Testis (tissue), 2 donors: ENCODE measurements at regions not wholly inside any gene's neighbourhood (a gene's known extent, or its start where the extent isn't known, plus 50 kb on each side); places are given as distances from the start of the nearest gene placed in this dataset.

ENCODE experiments used
- POLR2A ChIP-seq: fragments of 450-650 bp; IDR thresholded peaks from one replicate; pipeline ENCODE4 v1.6.1; 2017; ENCODE audit warnings: antibody characterized with exemption, mild to moderate bottlenecking, moderate library complexity
- TF ChIP-seq, protein P1 (sequence below), 3 experiments: fragments of 450-650 bp in 2 of 3; fragments of 200-600 bp in 1 of 3; sonication (generic) in 1 of 3; IDR thresholded peaks; one replicate each; pipeline ENCODE4 v1.5.1; 2016 to 2019; ENCODE audit warnings: antibody characterized with exemption in 3 of 3, mild to moderate bottlenecking in 2 of 3, moderate library complexity in 1 of 3

DNA sequence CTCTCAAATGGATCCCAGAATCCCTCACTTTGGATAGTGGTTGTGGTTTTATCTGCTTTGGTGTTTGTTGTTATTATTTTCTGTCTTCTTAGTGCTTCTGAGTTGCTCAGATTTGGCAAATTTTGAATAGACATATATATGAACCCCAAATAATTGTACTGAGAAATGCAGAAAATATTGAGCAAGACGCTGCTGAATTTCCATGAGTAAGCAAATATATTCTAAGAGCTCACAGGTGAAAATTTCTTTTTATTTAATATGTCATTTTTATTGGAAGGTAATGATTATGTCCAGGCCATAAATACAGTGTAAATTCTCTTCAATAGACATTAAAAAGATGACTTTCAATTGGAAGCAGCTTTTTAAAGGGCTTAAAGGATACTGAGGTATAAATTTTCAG is 152.1 kb downstream of the FAT3 start:
- TF ChIP-seq, protein P1, sequence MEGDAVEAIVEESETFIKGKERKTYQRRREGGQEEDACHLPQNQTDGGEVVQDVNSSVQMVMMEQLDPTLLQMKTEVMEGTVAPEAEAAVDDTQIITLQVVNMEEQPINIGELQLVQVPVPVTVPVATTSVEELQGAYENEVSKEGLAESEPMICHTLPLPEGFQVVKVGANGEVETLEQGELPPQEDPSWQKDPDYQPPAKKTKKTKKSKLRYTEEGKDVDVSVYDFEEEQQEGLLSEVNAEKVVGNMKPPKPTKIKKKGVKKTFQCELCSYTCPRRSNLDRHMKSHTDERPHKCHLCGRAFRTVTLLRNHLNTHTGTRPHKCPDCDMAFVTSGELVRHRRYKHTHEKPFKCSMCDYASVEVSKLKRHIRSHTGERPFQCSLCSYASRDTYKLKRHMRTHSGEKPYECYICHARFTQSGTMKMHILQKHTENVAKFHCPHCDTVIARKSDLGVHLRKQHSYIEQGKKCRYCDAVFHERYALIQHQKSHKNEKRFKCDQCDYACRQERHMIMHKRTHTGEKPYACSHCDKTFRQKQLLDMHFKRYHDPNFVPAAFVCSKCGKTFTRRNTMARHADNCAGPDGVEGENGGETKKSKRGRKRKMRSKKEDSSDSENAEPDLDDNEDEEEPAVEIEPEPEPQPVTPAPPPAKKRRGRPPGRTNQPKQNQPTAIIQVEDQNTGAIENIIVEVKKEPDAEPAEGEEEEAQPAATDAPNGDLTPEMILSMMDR (IDR thresholded peaks at IDR 0.05) = no peak
- TF ChIP-seq POLR2A = no peak
